HEK293 (cell line): ENCODE measurements at regions not wholly inside any gene's neighbourhood (a gene's known extent, or its start where the extent isn't known, plus 50 kb on each side); places are given as distances from the start of the nearest gene placed in this dataset.

ENCODE experiments used
- CTCF ChIA-PET: fragments of 350-600 bp; formaldehyde crosslinking; extraction: SDS; loops from one replicate; lab custom pipeline; 2021; ENCODE audit warnings: antibody characterized with exemption; lab: Yijun Ruan, JAX
- POLR2A ChIA-PET: fragments of 300-600 bp; formaldehyde crosslinking; extraction: SDS; loops from one replicate; lab custom pipeline; 2020; ENCODE audit warnings: antibody characterized with exemption, inconsistent platforms; lab: Yijun Ruan, JAX
- H3K27ac ChIP-seq: fragments of 200-500 bp; sonication (Bioruptor generic); 2 replicates; pipeline ENCODE4 v1.5.1; 2014; ENCODE audit warnings: low read depth, low read length, control low read depth, inconsistent platforms; ENCODE audit errors: extremely low read depth
- H3K36me3 ChIP-seq, 2 experiments: fragments of 200-500 bp in 1 of 2; sonication (Bioruptor generic) in 1 of 2; 1 replicate in 1 of 2; 2 replicates in 1 of 2; pipeline ENCODE4 v1.5.1; 2014 to 2017; ENCODE audit warnings: inconsistent platforms in 2 of 2, low read length in 2 of 2; ENCODE audit not compliant: control insufficient read depth in 2 of 2, insufficient read depth in 1 of 2
- H3K4me1 ChIP-seq: fragments of 200-500 bp; sonication (Bioruptor generic); 2 replicates; pipeline ENCODE4 v1.5.1; 2014; ENCODE audit warnings: mild to moderate bottlenecking, low read length, inconsistent platforms; ENCODE audit not compliant: control insufficient read depth, insufficient read depth
- H3K4me3 ChIP-seq: 2 replicates; pipeline ENCODE4 v1.5.1; 2011; ENCODE audit warnings: low read depth, mild to moderate bottlenecking, control low read depth, low read length, moderate library complexity
- H3K9me3 ChIP-seq: fragments of 200-500 bp; sonication (Bioruptor generic); 2 replicates; pipeline ENCODE4 v1.5.1; 2014; ENCODE audit warnings: low read depth, low read length, inconsistent platforms; ENCODE audit not compliant: control insufficient read depth, insufficient read depth
- AEBP2 ChIP-seq: fragments of 450-650 bp; formaldehyde crosslinking; IDR thresholded peaks from 2 replicates; pipeline ENCODE4 v1.5.1; 2016; ENCODE audit warnings: missing biosample characterization, missing genetic modification characterization, borderline replicate concordance
- BCL11B ChIP-seq: fragments of 450-650 bp; formaldehyde crosslinking; IDR thresholded peaks from 2 replicates; pipeline ENCODE4 v1.5.1; 2016; ENCODE audit warnings: low read depth, missing biosample characterization, missing genetic modification characterization
- BCL6B ChIP-seq: fragments of 450-650 bp; formaldehyde crosslinking; IDR thresholded peaks from 2 replicates; pipeline ENCODE4 v1.5.1; 2017; ENCODE audit warnings: missing biosample characterization, missing genetic modification characterization
- KLF1 ChIP-seq: fragments of 450-650 bp; formaldehyde crosslinking; IDR thresholded peaks from 2 replicates; pipeline ENCODE4 v1.5.1; 2016; ENCODE audit warnings: missing biosample characterization, missing genetic modification characterization
- OSR2 ChIP-seq: fragments of 450-650 bp; formaldehyde crosslinking; IDR thresholded peaks from 2 replicates; pipeline ENCODE4 v1.5.1; 2016; ENCODE audit warnings: missing biosample characterization, missing genetic modification characterization
- SCRT1 ChIP-seq: fragments of 450-650 bp; formaldehyde crosslinking; IDR thresholded peaks from 2 replicates; pipeline ENCODE4 v1.5.1; 2016; ENCODE audit warnings: missing biosample characterization, missing genetic modification characterization, borderline replicate concordance
- SP2 ChIP-seq: fragments of 450-650 bp; formaldehyde crosslinking; IDR thresholded peaks from 2 replicates; pipeline ENCODE4 v1.5.1; 2016; ENCODE audit warnings: missing biosample characterization, missing genetic modification characterization
- SP3 ChIP-seq: fragments of 450-650 bp; formaldehyde crosslinking; IDR thresholded peaks from 2 replicates; pipeline ENCODE4 v1.5.1; 2016; ENCODE audit warnings: missing biosample characterization, missing genetic modification characterization
- TRIM28 ChIP-seq: IDR thresholded peaks from 2 replicates; pipeline ENCODE4 v1.6.1; 2011; ENCODE audit warnings: low read length, control low read depth, borderline replicate concordance
- ZBTB1 ChIP-seq: fragments of 450-650 bp; formaldehyde crosslinking; IDR thresholded peaks from 2 replicates; pipeline ENCODE4 v1.5.1; 2016; ENCODE audit warnings: missing biosample characterization, missing genetic modification characterization
- ZBTB10 ChIP-seq: fragments of 450-650 bp; formaldehyde crosslinking; IDR thresholded peaks from 2 replicates; pipeline ENCODE4 v1.5.1; 2016; ENCODE audit warnings: missing biosample characterization, missing genetic modification characterization
- ZBTB26 ChIP-seq: fragments of 450-650 bp; formaldehyde crosslinking; optimal IDR thresholded peaks from 2 replicates; pipeline ENCODE3; 2016; ENCODE audit warnings: missing biosample characterization, mild to moderate bottlenecking, missing genetic modification characterization
- ZFHX2 ChIP-seq: fragments of 450-650 bp; formaldehyde crosslinking; conservative IDR thresholded peaks from 2 replicates; pipeline ENCODE4 v1.5.1; 2016; ENCODE audit warnings: missing biosample characterization, missing genetic modification characterization
- ZFP69B ChIP-seq: fragments of 450-650 bp; formaldehyde crosslinking; IDR thresholded peaks from 2 replicates; pipeline ENCODE4 v1.5.1; 2016; ENCODE audit warnings: missing biosample characterization, missing genetic modification characterization
- ZNF121 ChIP-seq: fragments of 450-650 bp; formaldehyde crosslinking; IDR thresholded peaks from 2 replicates; pipeline ENCODE4 v1.5.1; 2016; ENCODE audit warnings: missing biosample characterization, missing genetic modification characterization
- ZNF146 ChIP-seq: fragments of 450-650 bp; formaldehyde crosslinking; IDR thresholded peaks from 2 replicates; pipeline ENCODE4 v1.5.1; 2016; ENCODE audit warnings: missing biosample characterization, missing genetic modification characterization
- ZNF157 ChIP-seq: fragments of 450-650 bp; formaldehyde crosslinking; IDR thresholded peaks from 2 replicates; pipeline ENCODE4 v1.5.1; 2016; ENCODE audit warnings: missing biosample characterization, missing genetic modification characterization
- ZNF174 ChIP-seq: fragments of 450-650 bp; formaldehyde crosslinking; IDR thresholded peaks from 2 replicates; pipeline ENCODE4 v1.5.0; 2017; ENCODE audit warnings: missing biosample characterization, mild to moderate bottlenecking, missing genetic modification characterization
- ZNF202 ChIP-seq: fragments of 450-650 bp; formaldehyde crosslinking; IDR thresholded peaks from 2 replicates; pipeline ENCODE4 v1.5.1; 2016; ENCODE audit warnings: missing biosample characterization, missing genetic modification characterization, borderline replicate concordance
- ZNF223 ChIP-seq: fragments of 450-650 bp; formaldehyde crosslinking; IDR thresholded peaks from 2 replicates; pipeline ENCODE4 v1.5.1; 2016; ENCODE audit warnings: missing biosample characterization, missing genetic modification characterization
- ZNF24 ChIP-seq: fragments of 450-650 bp; formaldehyde crosslinking; IDR thresholded peaks from 2 replicates; pipeline ENCODE4 v1.5.1; 2016; ENCODE audit warnings: missing biosample characterization, missing genetic modification characterization
- ZNF529 ChIP-seq: fragments of 450-650 bp; formaldehyde crosslinking; IDR thresholded peaks from 2 replicates; pipeline ENCODE4 v1.5.1; 2017; ENCODE audit warnings: missing genetic modification characterization, missing biosample characterization; ENCODE audit not compliant: insufficient replicate concordance
- ZNF548 ChIP-seq: fragments of 450-650 bp; formaldehyde crosslinking; IDR thresholded peaks from 2 replicates; pipeline ENCODE4 v1.5.1; 2016; ENCODE audit warnings: missing biosample characterization, missing genetic modification characterization
- ZNF561 ChIP-seq: fragments of 450-650 bp; IDR thresholded peaks from 2 replicates; pipeline ENCODE4 v1.5.1; 2018; ENCODE audit warnings: missing biosample characterization, missing genetic modification characterization, borderline replicate concordance
- ZNF600 ChIP-seq: fragments of 450-650 bp; formaldehyde crosslinking; IDR thresholded peaks from 2 replicates; pipeline ENCODE4 v1.5.1; 2016; ENCODE audit warnings: missing biosample characterization, missing genetic modification characterization
- ZNF626 ChIP-seq: fragments of 450-650 bp; sonication (Bioruptor Pico); formaldehyde crosslinking; IDR thresholded peaks from 2 replicates; pipeline ENCODE4 v1.5.1; 2018; ENCODE audit warnings: missing biosample characterization, missing genetic modification characterization, inconsistent platforms
- ZNF629 ChIP-seq: fragments of 450-650 bp; formaldehyde crosslinking; IDR thresholded peaks from 2 replicates; pipeline ENCODE4 v1.5.1; 2017; ENCODE audit warnings: missing biosample characterization, missing genetic modification characterization
- ZNF768 ChIP-seq: fragments of 450-650 bp; formaldehyde crosslinking; IDR thresholded peaks from 2 replicates; pipeline ENCODE4 v1.5.1; 2018; ENCODE audit warnings: missing biosample characterization, mild to moderate bottlenecking, missing genetic modification characterization
- ZNF776 ChIP-seq: fragments of 450-650 bp; formaldehyde crosslinking; IDR thresholded peaks from 2 replicates; pipeline ENCODE4 v1.5.0; 2017; ENCODE audit warnings: missing biosample characterization, missing genetic modification characterization, borderline replicate concordance
- ZSCAN5A ChIP-seq: fragments of 450-650 bp; formaldehyde crosslinking; IDR thresholded peaks from 2 replicates; pipeline ENCODE4 v1.5.1; 2016; ENCODE audit warnings: missing biosample characterization, missing genetic modification characterization

GRCh38 chr1:190679454-190679853 lies 201.8 kb upstream of the BRINP3 start (continued):
- TF ChIP-seq AEBP2 (tag by site-specific recombination) (no peak), SP2 (no peak), ZNF529 (no peak), ZNF548 (tag by site-specific recombination) (no peak), ZNF202 (tag by site-specific recombination) (no peak)
- TF ChIP-seq, all 188 proteins: peak for 0

- H3K4me3 ChIP-seq: no peak overlapping the region
- ChIA-PET CTCF (no interaction called here), POLR2A (no interaction called here)
- TF ChIP-seq ZNF223 (tag by site-specific recombination): no peak
- no peak for TF ChIP-seq ZNF600 (tag by site-specific recombination)
- no peak for TF ChIP-seq ZNF24 (tag by site-specific recombination)
- no peak for TF ChIP-seq ZNF174
- TF ChIP-seq ZNF629: no peak
- TF ChIP-seq ZFHX2 (tag by site-specific recombination): no peak
- TF ChIP-seq ZNF768 (tag by site-specific recombination): no peak
- TF ChIP-seq OSR2 (tag by site-specific recombination): no peak
- no peak for TF ChIP-seq ZBTB10 (tag by site-specific recombination)
- no peak for TF ChIP-seq ZNF157 (tag by site-specific recombination)
- TF ChIP-seq ZNF146: no peak
- no peak for TF ChIP-seq SP3 (tag by site-specific recombination)
- TF ChIP-seq ZNF776 (tag by site-specific recombination): no peak
- no peak for TF ChIP-seq TRIM28
- no peak for TF ChIP-seq ZBTB1 (tag by site-specific recombination)
- no peak for TF ChIP-seq ZNF626 (tag by site-specific recombination)
- H3K36me3 ChIP-seq: no peaks in the 10 kb centered on the region
- no peaks in the 10 kb centered on the region for H3K9me3 ChIP-seq
- no peak overlapping the region for H3K27ac ChIP-seq
- H3K4me1 ChIP-seq: no peaks in the 10 kb centered on the region
These were observed 202.3 kb upstream of the BRINP3 start for GRCh38 chr1:190679983-190680382.

GRCh38 chr1:190685676-190686075 lies 208.0 kb upstream of the BRINP3 start:
- Histone ChIP-seq H3K4me3 (no peak overlapping the region), H3K9me3 (no peaks in the 10 kb centered on the region), H3K4me1 (no peaks in the 10 kb centered on the region), H3K36me3 (no peaks in the 10 kb centered on the region), H3K27ac (no peak overlapping the region)
- CTCF ChIA-PET: no interaction called here
- POLR2A ChIA-PET: no interaction called here
- TF ChIP-seq BCL6B (tag by site-specific recombination) (no peak), ZNF561 (tag by site-specific recombination) (no peak), BCL11B (tag by site-specific recombination) (no peak), ZFP69B (tag by site-specific recombination) (no peak), ZSCAN5A (tag by site-specific recombination) (no peak), SCRT1 (no peak), KLF1 (tag by site-specific recombination) (no peak), ZNF121 (no peak), ZBTB26 (tag by site-specific recombination) (no peak)
